Stomach smooth muscle (tissue), 2 donors: ENCODE measurements at regions not wholly inside any gene's neighbourhood (a gene's known extent, or its start where the extent isn't known, plus 50 kb on each side); places are given as distances from the start of the nearest gene placed in this dataset.
"Not testable (repeated sequence)": the region's sequence is repeated elsewhere in the genome, so short reads cannot be mapped to it uniquely, and the experiment has no call there.

Source experiments
- H3K27ac ChIP-seq: one replicate; pipeline ENCODE4 v1.7.0; 2013; ENCODE audit warnings: mild to moderate bottlenecking, low read length, inconsistent platforms
- H3K27me3 ChIP-seq, 2 donors: one replicate each; pipeline ENCODE4 v1.7.0; 2013; ENCODE audit warnings: low read length in 2 of 2; ENCODE audit not compliant: insufficient read depth in 2 of 2, control insufficient read depth in 1 of 2
- H3K36me3 ChIP-seq, 2 donors: one replicate each; pipeline ENCODE4 v1.7.0; 2013; ENCODE audit warnings: low read length in 2 of 2; ENCODE audit not compliant: control insufficient read depth in 2 of 2, insufficient read depth in 2 of 2
- H3K4me1 ChIP-seq: one replicate; pipeline ENCODE4 v1.7.0; 2013; ENCODE audit warnings: low read length; ENCODE audit not compliant: control insufficient read depth, insufficient read depth
- H3K4me3 ChIP-seq, 2 donors: one replicate each; pipeline ENCODE4 v1.7.0; 2013; ENCODE audit warnings: low read length in 2 of 2
- H3K9ac ChIP-seq, 2 donors: one replicate each; pipeline ENCODE4 v1.7.0; 2013; ENCODE audit warnings: low read length in 2 of 2, mild to moderate bottlenecking in 1 of 2
- H3K9me3 ChIP-seq, 2 donors: one replicate each; pipeline ENCODE4 v1.7.0; 2013; ENCODE audit warnings: low read length in 2 of 2; ENCODE audit not compliant: control insufficient read depth in 2 of 2
- donor health status: healthy.
- donor health status: Pancreatic carcinoma.

GRCh38 chr3:75334299-75334698, 329.8 kb upstream of the FRG2C start:
- Histone ChIP-seq H3K9ac (no peak overlapping the region), H3K4me3 (no peak overlapping the region), H3K27ac (no peak overlapping the region), H3K27me3 (no peaks in the 10 kb centered on the region), H3K9me3 (no peaks in the 10 kb centered on the region), H3K4me1 (peaks cover 14% of the 10 kb centered on the region), H3K36me3 (no peaks in the 10 kb centered on the region)

- H3K4me1 ChIP-seq, result peaks cover under 1% of the 10 kb centered on the region
- no peak overlapping the region for H3K4me3 ChIP-seq
- H3K36me3 ChIP-seq, result no peaks in the 10 kb centered on the region
- no peaks in the 10 kb centered on the region for H3K9me3 ChIP-seq
- no peaks in the 10 kb centered on the region for H3K27me3 ChIP-seq
- no peak overlapping the region for H3K9ac ChIP-seq
- no peak overlapping the region for H3K27ac ChIP-seq
Observed at GRCh38 chr3:75337226-75337900, 326.8 kb upstream of the FRG2C start.

- no peak overlapping the region for H3K27ac ChIP-seq
- no peaks in the 10 kb centered on the region for H3K36me3 ChIP-seq
- no peaks in the 10 kb centered on the region for H3K27me3 ChIP-seq
- H3K4me3 ChIP-seq, result no peak overlapping the region
- no peak overlapping the region for H3K9ac ChIP-seq
- H3K4me1 ChIP-seq, result no peaks in the 10 kb centered on the region
- H3K9me3 ChIP-seq, result no peaks in the 10 kb centered on the region
Observed at GRCh38 chr3:75338342-75338741, 325.8 kb upstream of the FRG2C start.

GRCh38 chr3:75341324-75342067, 322.6 kb upstream of the FRG2C start:
- Histone ChIP-seq H3K9me3 (no peaks in the 10 kb centered on the region), H3K36me3 (no peaks in the 10 kb centered on the region), H3K4me1 (no peaks in the 10 kb centered on the region), H3K27ac (no peak overlapping the region), H3K9ac (no peak overlapping the region), H3K27me3 (no peaks in the 10 kb centered on the region), H3K4me3 (no peak overlapping the region)

GRCh38 chr3:75342425-75342824, 321.7 kb upstream of the FRG2C start:
- Histone ChIP-seq H3K4me1 (no peaks in the 10 kb centered on the region), H3K9ac (no peak overlapping the region), H3K4me3 (no peak overlapping the region), H3K36me3 (no peaks in the 10 kb centered on the region), H3K27ac (no peak overlapping the region), H3K9me3 (no peaks in the 10 kb centered on the region), H3K27me3 (no peaks in the 10 kb centered on the region)

DNA sequence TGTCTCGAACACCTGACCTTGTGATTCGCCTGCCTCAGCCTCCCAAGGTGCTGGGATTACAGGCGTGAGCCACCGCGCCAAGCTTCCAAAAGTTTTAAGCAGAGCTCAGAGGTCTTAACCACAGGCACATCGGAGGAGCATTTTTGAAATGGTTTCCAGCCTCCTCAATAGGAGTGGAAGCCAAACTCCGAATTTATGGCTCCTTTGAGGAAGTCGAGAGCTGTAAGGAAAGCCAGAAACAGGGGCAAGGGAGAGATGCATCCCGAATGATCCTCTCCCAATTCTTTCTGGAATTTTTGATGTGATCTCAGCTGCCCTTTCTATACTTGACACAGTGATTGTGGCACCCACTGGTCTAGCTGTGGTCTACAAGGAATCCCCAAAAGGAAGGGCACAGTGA, 313.6 kb upstream of the FRG2C start:
- H3K4me1 ChIP-seq, H3K27me3 ChIP-seq, H3K9ac ChIP-seq, H3K9me3 ChIP-seq, H3K36me3 ChIP-seq, H3K4me3 ChIP-seq, H3K27ac ChIP-seq: not testable (repeated sequence)

DNA sequence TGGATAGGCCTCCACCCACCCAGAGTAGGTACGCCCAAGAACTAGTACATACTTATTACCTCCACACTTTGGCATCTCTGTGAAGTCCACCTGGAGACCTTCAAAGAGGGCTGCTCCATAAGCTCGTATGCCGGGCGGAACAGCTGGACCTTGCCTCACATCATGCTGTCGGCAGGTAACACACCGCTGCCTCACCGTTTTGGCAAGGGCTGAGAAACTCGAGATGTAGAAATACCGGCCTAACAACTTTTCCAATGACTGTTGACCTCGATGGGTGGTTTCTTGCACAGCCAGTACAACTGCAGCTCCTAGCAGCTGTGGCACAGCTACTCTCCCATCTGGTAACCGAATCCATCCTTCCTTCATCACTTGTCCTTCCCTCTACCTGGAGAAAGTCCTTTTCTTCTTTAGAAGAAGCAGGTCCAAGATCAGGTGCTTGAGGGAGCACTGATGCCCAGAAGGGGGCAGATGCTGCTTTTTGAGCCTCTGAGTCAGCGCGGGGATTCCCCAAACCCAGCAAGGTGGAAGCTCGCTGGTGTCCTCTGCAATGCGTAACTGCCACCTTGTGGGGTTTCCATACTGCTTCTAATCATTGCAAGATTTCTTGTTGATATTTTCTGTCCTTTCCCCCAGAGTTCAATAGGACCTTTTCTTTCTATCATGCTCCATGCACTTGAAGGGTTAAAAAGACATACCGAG, 301.9 kb upstream of the FRG2C start:
- H3K4me3 ChIP-seq, H3K27me3 ChIP-seq, H3K9me3 ChIP-seq, H3K9ac ChIP-seq, H3K36me3 ChIP-seq, H3K4me1 ChIP-seq, H3K27ac ChIP-seq: not testable (repeated sequence)

DNA sequence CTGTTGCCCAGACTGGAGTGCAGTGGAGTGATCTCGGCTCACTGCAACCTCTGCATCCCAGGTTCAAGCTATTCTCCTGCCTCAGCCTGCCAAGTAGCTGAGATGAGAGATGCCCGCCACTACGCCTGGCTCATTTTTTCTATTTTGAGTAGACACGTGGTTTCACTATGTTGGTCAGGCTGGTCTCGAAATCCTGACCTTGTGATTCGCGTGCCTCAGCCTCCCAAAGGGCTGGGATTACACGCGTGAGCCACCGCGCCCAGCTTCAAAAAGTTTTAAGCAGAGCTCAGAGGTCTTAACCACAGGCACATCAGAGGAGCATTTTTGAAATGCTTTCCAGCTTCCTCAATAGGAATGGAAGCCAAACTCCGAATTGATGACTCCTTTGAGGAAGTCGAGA, 291.2 kb upstream of the FRG2C start:
- H3K9ac ChIP-seq, H3K27me3 ChIP-seq, H3K27ac ChIP-seq, H3K4me1 ChIP-seq, H3K9me3 ChIP-seq, H3K36me3 ChIP-seq, H3K4me3 ChIP-seq: not testable (repeated sequence)

DNA sequence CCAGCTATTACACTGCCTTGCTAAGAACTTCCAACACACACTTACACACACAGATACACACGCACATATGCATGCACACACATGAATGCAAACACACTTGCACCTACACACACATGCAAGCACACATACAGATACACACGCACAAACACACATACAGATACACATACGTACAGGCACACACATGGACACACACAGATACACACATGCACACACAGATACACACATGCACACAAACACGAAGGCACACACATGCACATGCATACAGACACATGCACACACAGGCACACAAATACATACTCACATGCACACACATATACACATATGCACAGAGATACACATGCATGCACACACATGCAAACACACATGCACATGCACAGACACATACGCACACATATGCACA, 284.3 kb upstream of the FRG2C start:
- H3K9ac ChIP-seq, H3K27me3 ChIP-seq, H3K36me3 ChIP-seq, H3K4me1 ChIP-seq, H3K4me3 ChIP-seq, H3K9me3 ChIP-seq, H3K27ac ChIP-seq: not testable (repeated sequence)

- Histone ChIP-seq H3K4me3 (no peak overlapping the region), H3K27me3 (no peaks in the 10 kb centered on the region), H3K27ac (no peak overlapping the region), H3K4me1 (no peaks in the 10 kb centered on the region), H3K36me3 (no peaks in the 10 kb centered on the region), H3K9ac (no peak overlapping the region), H3K9me3 (no peaks in the 10 kb centered on the region)
Observed at GRCh38 chr3:75380276-75380771, 283.8 kb upstream of the FRG2C start.

GRCh38 chr3:75384016-75384415, 280.1 kb upstream of the FRG2C start:
- H3K4me1 ChIP-seq, result not testable (repeated sequence)

More at GRCh38 chr3:75384016-75384415, 280.1 kb upstream of the FRG2C start:
- H3K9me3 ChIP-seq, H3K36me3 ChIP-seq, H3K4me3 ChIP-seq, H3K27ac ChIP-seq, H3K27me3 ChIP-seq, H3K9ac ChIP-seq: not testable (repeated sequence)
